Suprapubic skin (tissue), 4 donors: ENCODE measurements at regions not wholly inside any gene's neighbourhood (a gene's known extent, or its start where the extent isn't known, plus 50 kb on each side); places are given as distances from the start of the nearest gene placed in this dataset.

Source experiments
- CTCF ChIP-seq, 2 donors: fragments of 200-600 bp in 1 of 2; fragments of 450-650 bp in 1 of 2; sonication (generic) in 1 of 2; IDR thresholded peaks; one replicate each; pipeline ENCODE4 v1.5.1; 2016 to 2019; ENCODE audit warnings: antibody characterized with exemption in 2 of 2, mild to moderate bottlenecking in 1 of 2, moderate library complexity in 1 of 2
- EP300 ChIP-seq: sonication (generic); formaldehyde crosslinking; IDR thresholded peaks from one replicate; pipeline ENCODE4 v1.6.1; 2017; ENCODE audit warnings: antibody characterized with exemption
- POLR2A ChIP-seq, 2 donors: fragments of 450-650 bp; IDR thresholded peaks; one replicate each; pipeline ENCODE4 v1.6.1; 2017; ENCODE audit warnings: antibody characterized with exemption in 2 of 2, mild to moderate bottlenecking in 2 of 2, moderate library complexity in 2 of 2
- POLR2AphosphoS5 ChIP-seq, 3 donors: sonication (generic); formaldehyde crosslinking; IDR thresholded peaks; one replicate each; pipeline ENCODE4 v1.6.1; 2017; ENCODE audit warnings: antibody characterized with exemption in 3 of 3

- TF ChIP-seq EP300 (no peak), POLR2A (IDR thresholded peaks at IDR 0.05) (no peak), POLR2AphosphoS5 (IDR thresholded peaks at IDR 0.05) (no peak), CTCF (IDR thresholded peaks at IDR 0.05) (no peak)
Observed at GRCh38 chr22:47599753-47600152, 837.3 kb downstream of the TBC1D22A start.
